ENCODE measurements at regions not wholly inside any gene's neighbourhood (a gene's known extent, or its start where the extent isn't known, plus 50 kb on each side); places are given as distances from the start of the nearest gene placed in this dataset.

DNA sequence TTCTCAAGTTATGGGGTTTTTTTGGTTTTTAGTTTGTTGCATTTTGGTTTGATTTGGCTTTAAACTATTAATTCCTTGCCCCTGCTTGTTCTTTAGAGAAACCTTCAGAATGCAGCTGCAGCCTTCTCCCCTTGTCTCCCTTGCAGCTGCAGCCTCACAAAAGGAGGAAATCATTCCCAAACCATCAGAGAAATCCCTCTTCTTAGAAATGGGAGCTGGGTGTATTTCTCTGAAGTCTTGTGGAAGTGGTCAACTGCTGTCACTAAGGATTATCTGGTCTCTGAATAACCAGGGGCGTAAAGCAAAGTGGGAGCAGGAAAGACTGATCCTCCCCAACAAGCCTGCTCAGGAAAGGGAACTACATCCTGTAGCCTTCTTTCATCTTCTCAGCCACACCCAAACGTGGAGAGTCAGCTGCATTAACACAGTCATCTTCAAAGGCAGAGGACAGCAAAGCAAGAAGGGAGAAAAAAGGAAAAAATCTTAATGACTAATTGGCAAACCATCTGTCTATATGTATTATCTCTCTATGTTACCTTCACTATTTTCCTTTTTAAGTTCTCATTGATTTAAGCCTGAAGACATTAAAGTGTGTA is 1834.1 kb upstream of the PIK3C3 start:
- TF ChIP-seq POLR2A (IDR thresholded peaks at IDR 0.05), result no peak
- no peak for TF ChIP-seq CTCF (IDR thresholded peaks at IDR 0.05)

Measured in ovary (tissue), 3 donors.